Activated CD8-positive, alpha-beta memory T cell treated with anti-CD3 and anti-CD28 coated beads, Interleukin-2, amount 50 U/mL, for 1 hour (primary cell): ENCODE measurements at regions not wholly inside any gene's neighbourhood (a gene's known extent, or its start where the extent isn't known, plus 50 kb on each side); places are given as distances from the start of the nearest gene placed in this dataset.

ENCODE experiments used
- DNase-seq: peaks from one replicate; pipeline ENCODE4 v3.0.0-alpha.2; 2020; ENCODE audit errors: extremely low read depth

DNA sequence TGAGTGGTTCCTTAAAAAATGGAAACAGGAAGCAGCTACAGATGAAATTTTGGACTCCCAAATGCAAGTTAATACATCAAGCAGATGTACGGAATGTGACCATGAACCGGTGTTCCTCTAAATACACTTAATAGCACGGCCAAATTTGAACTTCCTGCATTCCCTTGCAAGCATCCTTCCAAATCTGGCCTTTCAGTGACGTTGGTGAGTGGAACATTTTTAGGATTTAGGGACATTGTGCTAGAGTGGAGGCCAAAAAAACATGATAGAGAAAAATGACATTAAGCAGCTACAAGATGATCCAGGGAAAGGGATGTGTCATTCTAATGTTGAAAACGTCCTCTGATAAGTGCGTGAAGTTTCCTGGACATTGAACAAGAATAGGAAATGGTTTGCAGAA lies 62.1 kb downstream of the CTAGE1 start:
- DNase-seq, result no peak

DNA sequence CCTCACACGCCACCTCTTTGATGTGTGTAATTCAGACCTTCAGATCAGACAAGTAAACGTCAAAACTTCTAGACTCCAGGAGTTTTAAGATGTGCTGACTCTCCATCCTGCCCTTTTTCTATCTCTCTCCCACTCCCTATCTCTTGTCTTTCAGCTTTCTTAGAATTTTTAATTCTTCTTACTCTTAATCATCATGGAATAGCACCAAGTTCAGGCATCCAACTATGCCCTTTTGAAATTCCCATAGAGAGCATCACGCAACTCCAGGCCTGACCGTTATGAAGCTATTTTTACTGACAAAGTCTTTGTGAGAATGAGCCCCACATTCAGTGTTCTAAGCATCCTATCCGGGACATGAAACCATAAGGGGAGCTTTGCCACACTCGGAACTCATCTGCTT lies 62.6 kb downstream of the CTAGE1 start:
- no peak for DNase-seq

DNA sequence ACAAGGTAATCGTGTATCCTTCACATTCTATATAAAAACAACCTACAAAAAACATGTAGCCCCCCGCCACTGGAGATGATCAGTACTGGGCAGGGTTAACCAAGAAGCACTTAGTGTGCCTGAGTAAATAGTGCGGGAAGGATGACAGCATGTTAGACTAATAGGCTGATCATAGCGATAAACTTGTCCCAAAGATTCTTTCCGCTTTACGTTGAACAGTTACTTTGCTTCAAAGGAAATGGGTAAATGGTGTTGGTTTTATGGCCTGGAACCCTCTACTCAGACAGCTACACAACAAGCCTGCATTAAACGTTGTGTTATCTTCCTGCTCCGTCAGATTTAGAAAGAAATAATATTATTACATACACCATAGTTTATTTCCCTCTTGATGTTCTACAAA lies 67.7 kb downstream of the CTAGE1 start:
- no peak for DNase-seq

DNA sequence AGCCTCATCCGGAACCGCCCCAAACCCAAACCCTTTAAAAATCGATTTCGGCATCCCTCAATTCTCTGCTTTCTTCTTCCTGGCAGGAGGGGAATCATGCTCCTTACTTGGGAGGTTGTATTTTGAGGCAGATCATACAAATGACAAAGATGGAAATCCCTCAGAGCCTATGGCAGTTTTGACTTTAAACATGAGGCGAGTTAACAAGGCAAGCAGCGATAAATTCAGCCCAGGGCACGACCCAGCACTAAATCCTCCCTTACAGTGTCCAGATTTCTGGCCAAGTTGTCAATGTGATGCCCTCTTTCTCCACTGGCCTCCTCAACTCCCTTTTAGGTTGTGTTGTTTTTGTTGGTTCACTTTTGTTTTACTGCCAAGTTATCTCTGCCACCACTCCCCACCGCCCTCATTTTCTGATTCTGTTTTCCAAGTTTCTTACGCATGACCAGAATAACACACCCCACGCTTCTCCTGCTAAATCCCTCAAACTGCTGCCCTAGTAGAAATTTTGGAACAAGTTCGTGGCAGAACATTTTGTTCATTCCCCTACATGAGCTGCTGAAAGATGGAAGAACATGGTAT lies 68.3 kb downstream of the CTAGE1 start:
- DNase-seq, result no peak

DNA sequence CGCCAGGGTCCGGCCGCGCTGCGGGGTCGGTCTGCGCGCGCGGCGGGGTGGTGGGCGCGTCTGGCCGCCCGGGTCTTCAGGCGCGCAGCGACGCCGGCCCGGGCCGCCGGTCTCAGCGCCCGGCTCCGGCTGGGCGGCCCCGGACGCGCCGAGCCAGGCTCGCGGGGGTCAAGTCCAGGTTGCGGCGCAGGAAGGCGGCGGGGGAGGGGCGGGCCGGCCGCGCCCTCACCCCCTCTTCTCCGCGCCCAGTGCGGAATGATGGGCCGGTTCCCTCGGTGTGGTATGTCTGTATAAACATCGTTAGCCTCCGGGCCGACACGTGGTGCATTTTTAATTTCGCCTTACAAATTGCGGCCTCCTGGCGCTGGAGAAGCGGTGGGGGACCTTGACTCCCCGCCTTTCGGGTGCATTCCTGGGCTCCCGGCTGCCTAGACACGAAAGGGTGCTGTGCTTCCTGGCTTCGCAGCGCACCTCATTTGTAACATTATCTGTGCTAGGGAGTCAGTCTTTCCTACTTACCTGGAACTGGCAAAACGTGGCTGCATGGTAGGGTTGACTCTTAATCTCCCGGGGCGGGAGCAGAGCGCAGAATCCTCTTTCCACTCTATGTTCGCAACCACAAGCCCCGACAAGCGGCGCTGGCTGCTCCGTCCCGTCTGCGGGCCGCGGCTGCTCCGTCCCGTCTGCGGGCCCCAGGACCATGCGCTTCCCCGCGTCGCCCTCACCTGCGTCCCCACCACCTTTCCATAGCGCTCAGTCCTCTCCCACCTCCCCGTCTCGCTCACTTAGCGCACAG lies 69.0 kb downstream of the CTAGE1 start:
- no peak for DNase-seq

DNA sequence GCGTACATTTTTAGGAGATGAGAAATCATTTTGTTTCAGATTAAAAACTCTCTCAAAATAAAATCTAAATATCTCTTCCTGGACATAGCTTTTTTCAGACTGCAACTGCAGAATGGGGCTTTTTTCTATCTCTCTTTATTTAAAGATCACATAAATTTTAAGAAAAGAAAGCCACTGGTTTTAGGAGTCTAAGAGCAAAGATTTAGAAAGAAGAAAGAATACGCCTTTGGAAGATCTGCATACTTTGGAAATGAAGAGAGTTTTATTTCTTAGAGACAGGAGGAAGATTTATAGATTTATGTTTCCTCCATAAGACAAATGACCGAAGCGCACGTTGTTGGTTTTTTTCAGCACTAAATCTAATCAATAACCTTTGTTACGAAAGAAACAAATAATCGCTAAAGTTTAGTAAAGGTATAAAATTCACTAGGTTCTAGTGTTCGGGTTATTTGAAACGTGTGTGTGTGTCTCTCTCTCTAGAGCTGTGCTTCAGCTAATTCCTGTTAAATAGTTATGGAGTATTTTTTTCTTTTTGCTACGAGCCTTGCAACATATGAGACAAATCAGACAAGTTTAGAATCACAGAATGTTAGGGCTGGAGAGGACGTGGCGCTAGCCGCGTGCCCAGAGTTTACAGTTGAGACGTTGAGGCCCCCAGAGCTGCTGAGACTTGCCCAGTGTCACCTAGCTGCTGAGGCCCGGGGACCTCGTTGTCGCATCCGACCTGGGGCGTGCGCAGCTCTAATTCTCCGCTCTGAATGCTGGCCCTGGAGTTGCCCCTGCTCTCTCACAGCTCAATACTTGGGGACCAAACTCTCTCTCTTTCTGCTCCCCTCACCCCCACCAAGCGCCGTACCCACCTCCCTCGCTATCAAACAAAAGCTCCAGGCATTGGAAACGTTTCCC lies 69.9 kb downstream of the CTAGE1 start:
- no peak for DNase-seq

DNA sequence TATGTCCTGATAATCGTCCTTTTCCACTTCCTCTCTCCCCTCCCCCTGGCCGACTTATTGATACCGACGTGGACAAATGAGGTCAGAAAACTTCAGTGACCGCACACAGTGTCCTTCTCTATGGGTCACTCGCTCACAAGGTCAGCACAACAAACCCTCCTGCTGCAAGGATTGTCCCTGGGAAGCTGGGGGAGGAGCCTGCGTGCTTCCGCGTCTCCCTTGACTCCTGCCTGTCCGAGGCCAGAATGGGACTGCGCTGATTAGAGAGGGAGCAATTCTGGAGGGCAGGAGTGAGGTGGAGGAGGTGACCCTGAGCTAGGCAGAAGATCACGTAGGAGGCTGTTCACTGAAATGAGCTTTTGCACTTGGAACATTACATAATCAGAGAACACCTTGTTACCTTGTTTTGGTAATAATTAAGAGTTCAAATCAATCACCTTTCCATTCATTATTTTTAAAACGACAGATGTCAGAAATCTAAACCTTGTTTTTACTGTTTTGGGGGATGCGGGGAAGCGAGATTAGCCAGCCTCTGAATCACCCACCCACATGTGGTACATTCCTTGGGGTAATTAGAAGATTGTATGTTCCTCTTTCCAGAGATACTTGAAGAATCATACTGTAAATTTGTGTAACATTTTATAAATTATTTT lies 70.6 kb downstream of the CTAGE1 start:
- no peak for DNase-seq

DNA sequence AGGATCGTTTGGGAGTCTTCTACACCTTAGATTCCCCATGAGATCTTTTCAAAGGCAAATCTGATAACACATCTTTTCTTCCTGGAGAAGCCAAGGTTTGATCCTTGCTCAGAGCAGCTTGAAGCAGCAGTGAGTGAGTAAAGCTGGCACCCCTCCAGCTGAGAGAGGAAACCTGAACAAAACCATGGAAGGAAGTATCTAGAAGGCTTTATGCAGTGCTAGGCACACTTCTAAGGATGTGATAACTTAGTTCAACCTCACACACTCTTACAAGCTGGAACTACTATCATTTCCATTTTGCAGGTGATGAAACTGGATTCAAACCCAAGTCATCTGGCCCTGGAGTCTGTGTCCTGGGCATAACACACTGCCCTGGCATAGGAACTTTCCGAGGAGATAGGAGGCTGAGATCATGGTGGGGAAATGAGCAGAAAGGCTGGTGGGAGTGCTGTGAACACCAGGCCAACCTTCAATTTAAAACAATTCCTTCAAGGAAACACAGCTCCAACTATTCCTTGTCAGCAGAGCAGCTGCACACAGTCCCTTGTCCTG lies 71.2 kb downstream of the CTAGE1 start:
- DNase-seq, result no peak

DNA sequence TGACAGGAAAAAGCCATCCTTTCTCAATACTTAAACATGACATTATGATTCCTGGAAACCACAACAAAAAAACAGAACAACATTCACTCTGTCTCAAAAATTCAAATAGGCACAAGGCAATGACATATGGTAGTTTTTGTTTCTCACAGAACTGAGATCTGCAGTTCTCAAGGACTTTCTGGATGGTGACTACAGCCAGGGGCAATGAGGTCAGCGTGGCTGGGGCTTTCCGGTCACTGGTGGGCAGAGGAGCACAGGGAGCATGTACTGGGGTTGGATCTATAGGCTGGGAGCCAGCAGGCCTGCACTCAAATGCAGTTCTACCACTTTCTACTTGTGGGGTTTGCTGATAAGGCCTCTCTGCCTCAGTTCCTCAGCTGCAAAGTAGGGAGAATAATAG lies 72.0 kb downstream of the CTAGE1 start:
- no peak for DNase-seq

DNA sequence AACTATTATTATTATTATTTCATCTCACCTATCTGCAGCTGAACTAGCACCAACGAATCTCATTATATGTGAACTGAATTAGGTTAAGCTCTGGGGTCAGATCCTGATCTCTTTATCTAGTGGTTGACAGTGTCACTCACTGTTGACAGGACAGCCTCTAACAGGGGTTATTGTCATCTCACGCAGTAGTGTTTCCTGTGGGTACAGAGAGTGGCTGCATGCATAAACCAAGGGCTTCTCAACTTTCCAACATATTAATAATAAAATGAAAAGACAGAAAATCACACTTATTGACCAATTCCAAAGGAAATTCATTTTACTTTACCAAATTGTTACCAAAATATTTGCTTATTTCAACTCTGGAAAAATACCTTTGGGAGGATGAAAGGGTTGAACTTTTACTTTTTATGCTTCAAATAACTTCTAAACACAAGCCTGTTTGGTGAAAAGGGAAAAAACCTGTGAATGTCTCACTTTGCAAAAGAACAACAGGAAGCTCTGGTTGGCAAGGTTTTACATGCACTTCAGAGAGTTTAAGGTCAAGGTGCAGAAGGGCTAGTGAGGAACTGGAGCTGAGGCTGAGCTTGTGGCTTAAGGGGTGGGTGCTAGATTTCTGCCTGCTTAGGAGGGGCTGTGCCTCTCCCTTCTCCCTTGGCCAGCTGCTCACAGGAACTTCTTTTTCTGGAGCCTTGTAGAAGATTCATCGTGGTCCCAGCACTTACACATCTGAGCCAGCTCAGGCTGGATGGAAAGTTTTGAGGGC lies 72.6 kb downstream of the CTAGE1 start:
- no peak for DNase-seq

DNA sequence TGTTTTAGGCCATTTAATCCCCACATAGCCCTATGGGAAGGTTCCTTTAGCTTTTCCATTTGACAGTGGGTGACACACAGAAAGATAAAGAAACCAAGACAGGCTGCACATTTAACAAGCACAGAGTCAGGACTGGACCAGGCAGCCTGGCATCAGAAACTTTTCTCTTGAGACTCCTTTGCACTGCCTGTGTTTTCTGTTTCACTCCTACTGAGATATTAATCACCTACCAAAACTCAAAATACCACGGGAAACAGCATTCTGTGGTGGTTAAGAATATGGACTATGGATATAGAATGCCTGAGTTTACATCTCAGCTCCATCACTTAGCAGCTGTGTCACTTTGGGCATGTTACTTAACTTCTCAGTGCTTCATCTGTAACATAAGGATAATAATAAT lies 73.3 kb downstream of the CTAGE1 start:
- DNase-seq, result no peak

DNA sequence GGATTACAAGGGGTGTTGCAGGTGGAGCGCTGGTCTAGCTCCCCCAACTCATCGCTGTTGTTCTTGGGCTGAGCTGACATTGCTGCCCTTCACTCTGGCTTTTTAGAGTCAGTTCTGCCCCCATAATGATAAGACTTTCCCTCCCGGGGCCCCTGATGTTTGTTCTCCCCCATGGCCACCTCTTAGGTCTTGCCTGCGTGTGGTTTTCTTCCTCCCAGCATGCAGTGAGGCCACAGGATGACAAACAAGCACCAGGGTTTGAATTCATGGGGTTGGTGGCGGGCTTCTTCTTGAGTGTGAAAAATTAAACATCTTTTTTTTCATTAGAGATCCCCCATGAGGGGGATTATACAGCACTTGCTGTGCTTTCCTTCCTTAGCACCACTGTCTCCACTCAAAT lies 74.1 kb downstream of the CTAGE1 start:
- DNase-seq, result no peak

DNA sequence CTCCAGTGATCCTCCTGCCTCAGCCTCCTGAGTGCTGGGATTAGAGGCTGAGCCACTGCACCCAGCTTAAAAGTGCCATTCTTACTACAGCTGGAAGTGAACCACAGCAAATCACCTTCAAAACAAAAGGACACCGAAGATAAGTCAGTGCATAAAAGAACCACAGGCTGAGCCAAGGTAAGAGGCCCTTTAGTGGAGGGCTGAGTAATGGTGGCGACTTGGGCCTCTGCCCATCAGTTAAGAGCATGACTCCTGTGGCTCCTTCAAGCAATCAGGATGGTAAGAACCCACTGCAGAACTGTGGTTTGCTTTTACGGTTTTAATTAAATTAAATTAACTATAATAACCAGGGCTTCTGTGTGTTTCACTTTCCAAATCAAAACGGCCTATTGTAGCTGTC lies 75.1 kb downstream of the CTAGE1 start:
- no peak for DNase-seq

DNA sequence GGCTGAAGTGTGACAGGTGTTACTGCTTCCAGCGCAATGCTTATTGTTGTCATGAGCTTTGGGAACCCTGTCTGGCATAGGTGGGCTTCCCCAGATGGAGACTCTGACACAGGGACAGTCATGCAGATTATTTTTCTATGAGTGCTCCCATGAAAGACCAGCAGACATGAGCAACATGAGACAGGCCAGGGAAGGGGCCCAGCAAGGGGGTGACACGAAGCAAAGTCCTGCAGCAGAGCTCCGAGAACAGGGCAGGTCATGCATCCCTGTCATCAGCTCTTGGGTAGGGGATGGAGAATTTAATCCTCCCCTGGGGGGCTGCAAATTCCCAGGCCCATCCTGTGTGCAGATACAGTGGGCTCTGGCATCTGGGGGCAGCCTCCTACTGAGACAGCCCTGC lies 77.4 kb downstream of the CTAGE1 start:
- no peak for DNase-seq

DNA sequence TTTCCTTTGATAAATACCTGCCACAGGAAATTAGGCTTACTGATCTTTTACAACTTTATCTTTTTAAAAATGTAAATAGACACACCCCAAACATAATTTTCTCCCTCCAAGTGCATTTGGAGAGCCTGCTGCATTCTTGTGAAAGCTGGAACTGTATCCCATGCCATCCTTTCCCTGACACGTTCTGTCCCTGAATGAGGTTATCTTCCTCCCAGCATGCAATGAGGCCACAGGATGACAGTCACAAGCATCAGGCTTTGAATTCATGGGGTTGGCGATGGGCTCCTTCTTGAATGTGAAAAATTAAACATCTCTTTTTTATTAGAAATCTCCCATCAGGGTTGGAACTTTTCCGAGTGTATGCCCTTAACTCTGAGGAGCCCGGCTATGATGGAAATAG lies 77.8 kb downstream of the CTAGE1 start:
- no peak for DNase-seq

DNA sequence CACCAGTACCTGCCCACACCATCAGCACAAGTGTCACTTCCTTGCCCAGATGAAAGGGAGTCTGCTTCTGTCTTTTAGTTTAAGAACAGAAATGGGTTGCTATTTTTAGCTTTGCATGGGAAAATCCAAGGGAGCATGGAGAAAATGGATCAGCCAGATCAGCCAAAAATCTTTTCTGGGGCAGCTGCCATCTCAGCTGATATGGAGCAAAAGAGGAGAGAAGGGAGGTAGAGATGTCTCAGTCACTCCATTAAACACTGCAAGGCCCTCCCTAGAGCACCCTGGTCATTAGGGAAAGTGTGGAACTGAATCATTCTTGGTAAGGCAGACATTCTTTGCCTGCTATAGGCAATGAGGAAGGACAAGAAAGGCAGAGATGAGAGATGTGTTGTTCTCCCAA lies 79.9 kb downstream of the CTAGE1 start:
- no peak for DNase-seq

DNA sequence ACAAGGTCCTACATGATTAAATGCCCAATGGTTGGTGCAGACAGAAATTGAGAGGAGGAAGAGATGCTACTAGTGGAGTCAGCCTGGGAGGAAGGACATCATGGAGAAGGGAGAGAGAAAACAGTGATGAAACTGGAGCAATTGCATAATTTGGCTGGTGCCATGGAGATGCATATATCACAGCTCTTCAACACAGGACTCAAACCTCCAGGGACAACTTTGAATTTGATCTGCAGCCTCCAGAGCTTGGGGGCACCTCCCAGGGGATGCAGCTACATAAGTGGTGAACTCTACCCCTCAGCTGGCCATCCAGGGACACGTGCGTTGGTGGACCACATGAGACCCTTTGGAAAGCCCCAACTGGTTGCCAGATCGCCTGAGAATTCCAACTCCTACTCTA lies 80.4 kb downstream of the CTAGE1 start:
- no peak for DNase-seq

DNA sequence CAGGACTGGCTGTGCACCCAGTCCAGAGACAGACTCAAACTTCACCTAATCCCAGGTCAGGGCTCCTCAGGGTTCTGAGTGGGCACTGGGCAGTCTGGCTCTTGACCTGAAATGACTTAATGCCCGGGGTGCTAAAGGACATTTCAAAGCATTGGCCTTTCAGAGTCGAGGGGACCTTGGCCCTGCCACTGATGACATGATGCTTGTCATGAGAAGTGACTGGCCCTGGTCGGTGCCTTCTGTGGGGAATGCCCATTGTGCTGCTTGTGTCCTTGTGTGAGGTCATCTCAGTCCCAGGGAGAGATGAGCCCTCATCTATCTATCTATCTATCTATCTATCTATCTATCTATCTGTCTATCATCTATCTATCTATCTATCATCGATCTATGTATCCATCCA lies 81.3 kb downstream of the CTAGE1 start:
- DNase-seq, result no peak

DNA sequence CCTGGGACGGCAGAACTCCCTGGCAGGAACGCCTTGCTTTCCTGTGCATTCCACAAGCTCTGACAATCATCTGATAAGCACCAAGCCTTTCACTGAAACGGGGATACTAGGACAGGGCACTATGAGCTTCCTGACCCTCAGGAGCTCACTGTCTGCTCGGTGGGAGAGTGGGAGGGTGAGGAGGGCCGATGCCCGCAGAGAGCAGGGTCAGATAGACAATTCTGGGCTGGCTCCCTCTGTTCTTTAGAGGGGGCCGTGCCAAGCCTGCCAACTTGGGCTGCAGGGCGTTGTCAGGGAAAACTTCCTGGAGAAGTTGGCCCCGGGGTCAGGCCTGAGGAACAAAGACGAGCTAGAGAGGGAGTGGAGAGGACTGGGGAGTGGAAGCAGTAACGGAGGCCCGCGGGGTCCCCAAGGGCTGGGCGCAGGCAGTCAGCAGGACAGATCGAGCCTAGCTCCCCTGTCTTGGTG lies 82.0 kb downstream of the CTAGE1 start:
- no peak for DNase-seq

DNA sequence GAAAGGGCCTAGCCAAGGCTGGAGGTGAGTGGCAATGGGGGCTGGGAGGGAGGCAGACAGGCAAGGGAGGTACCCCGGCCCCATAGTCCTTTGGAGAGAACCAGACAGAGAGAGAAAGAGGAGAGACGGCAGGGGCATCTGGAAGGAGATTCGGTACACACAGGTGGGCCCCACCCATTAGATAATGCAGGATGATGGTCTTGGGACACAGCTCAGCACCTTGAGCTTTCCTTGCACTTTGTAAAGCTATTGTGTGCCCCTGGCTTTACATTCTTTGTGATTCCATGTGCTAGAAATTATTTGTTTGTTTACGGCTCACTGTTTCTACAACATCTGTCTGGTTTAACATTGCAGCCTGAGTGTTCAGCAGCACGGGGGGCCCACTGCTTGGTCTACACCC lies 83.1 kb downstream of the CTAGE1 start:
- no peak for DNase-seq

DNA sequence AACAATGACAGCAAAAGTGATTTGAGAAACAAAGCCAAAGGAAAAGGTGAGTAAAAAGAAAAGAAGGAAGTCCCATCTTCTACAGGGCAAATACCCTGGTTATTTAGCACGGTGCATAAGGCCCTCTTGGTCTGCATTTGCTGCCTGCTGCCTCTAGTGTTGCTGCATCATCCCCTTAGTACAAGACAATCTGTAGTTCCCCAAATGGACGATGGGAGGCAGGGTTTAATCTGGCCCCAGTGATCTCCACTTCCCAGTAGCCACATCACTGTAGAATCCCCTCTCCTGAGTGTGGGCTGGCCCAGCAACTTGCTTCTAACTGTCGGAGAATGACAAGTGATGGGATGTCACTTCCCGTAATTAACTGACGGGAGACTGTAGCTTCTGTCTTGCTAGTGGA lies 85.1 kb downstream of the CTAGE1 start:
- DNase-seq, result no peak
